ENCODE measurements at regions not wholly inside any gene's neighbourhood (a gene's known extent, or its start where the extent isn't known, plus 50 kb on each side); places are given as distances from the start of the nearest gene placed in this dataset.
"Not testable (repeated sequence)": the region's sequence is repeated elsewhere in the genome, so short reads cannot be mapped to it uniquely, and the experiment has no call there.

DNA sequence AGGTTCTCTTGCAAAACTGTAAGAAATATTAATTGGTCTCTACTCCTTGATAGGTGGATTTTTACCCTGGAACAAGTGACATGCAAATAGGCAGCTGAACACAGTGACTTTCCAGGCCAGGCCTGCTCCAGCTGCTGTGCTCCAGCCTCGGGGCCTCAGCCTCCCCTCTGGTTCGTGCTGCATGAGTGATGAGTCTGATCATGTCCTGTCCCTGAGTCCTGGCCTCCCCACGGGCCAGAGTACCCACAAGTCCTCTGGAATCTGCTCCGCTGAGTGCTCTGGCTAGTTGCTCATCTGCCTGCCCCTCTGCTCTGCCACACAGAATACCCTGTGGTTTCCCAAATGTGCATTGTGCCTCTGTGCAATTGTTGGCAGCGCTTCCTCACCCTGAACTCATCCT lies 80.1 kb upstream of the PDZD8 start (continued):
- TF ChIP-seq ZC3H10 (CRISPR knock-in tag; IDR thresholded peaks at IDR 0.05) (no peak), RARB (CRISPR knock-in tag; IDR thresholded peaks at IDR 0.05) (no peak), ISL1 (CRISPR knock-in tag; IDR thresholded peaks at IDR 0.05) (no peak), PPARA (CRISPR knock-in tag; IDR thresholded peaks at IDR 0.05; ENCODE audit: borderline replicate concordance) (no peak), CSDC2 (CRISPR knock-in tag; IDR thresholded peaks at IDR 0.05) (no peak), TCF4 (CRISPR knock-in tag; IDR thresholded peaks at IDR 0.05; ENCODE audit: borderline replicate concordance) (no peak)
- TF ChIP-seq, protein P1, sequence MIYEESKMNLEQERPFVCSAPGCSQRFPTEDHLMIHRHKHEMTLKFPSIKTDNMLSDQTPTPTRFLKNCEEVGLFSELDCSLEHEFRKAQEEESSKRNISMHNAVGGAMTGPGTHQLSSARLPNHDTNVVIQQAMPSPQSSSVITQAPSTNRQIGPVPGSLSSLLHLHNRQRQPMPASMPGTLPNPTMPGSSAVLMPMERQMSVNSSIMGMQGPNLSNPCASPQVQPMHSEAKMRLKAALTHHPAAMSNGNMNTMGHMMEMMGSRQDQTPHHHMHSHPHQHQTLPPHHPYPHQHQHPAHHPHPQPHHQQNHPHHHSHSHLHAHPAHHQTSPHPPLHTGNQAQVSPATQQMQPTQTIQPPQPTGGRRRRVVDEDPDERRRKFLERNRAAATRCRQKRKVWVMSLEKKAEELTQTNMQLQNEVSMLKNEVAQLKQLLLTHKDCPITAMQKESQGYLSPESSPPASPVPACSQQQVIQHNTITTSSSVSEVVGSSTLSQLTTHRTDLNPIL (CRISPR knock-in tag; IDR thresholded peaks at IDR 0.05; ENCODE audit: low read depth) = no peak

DNA sequence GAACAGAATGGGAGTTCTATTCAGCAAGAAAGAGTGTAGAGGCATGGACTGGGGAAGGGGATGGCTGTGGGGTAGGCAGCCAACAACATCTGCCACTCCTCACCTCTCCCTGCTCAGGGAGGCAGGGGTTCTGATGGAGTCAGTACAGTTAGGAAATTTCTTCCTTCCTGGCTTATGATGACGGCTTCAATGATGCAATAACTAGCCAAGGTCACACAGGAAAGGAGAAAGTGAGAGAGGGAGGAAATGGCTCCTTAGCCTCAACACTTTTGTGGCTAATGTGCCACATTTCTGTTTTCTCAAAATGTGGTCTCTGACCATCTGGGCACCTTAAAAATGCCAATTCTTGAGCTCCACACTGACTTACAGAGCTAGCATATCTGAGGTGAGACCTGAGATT lies 79.3 kb upstream of the PDZD8 start:
- TF ChIP-seq ZC3H10 (CRISPR knock-in tag; IDR thresholded peaks at IDR 0.05) (no peak), BACH2 (CRISPR knock-in tag; IDR thresholded peaks at IDR 0.05; ENCODE audit: borderline replicate concordance) (no peak), ZFP3 (CRISPR knock-in tag; IDR thresholded peaks at IDR 0.05) (no peak), TCF4 (CRISPR knock-in tag; IDR thresholded peaks at IDR 0.05; ENCODE audit: borderline replicate concordance) (no peak), CSDC2 (CRISPR knock-in tag; IDR thresholded peaks at IDR 0.05) (no peak)
- TF ChIP-seq, protein P2, sequence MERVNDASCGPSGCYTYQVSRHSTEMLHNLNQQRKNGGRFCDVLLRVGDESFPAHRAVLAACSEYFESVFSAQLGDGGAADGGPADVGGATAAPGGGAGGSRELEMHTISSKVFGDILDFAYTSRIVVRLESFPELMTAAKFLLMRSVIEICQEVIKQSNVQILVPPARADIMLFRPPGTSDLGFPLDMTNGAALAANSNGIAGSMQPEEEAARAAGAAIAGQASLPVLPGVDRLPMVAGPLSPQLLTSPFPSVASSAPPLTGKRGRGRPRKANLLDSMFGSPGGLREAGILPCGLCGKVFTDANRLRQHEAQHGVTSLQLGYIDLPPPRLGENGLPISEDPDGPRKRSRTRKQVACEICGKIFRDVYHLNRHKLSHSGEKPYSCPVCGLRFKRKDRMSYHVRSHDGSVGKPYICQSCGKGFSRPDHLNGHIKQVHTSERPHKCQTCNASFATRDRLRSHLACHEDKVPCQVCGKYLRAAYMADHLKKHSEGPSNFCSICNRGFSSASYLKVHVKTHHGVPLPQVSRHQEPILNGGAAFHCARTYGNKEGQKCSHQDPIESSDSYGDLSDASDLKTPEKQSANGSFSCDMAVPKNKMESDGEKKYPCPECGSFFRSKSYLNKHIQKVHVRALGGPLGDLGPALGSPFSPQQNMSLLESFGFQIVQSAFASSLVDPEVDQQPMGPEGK (CRISPR knock-in tag; IDR thresholded peaks at IDR 0.05; ENCODE audit: borderline replicate concordance) = no peak
- TF ChIP-seq, protein P3, sequence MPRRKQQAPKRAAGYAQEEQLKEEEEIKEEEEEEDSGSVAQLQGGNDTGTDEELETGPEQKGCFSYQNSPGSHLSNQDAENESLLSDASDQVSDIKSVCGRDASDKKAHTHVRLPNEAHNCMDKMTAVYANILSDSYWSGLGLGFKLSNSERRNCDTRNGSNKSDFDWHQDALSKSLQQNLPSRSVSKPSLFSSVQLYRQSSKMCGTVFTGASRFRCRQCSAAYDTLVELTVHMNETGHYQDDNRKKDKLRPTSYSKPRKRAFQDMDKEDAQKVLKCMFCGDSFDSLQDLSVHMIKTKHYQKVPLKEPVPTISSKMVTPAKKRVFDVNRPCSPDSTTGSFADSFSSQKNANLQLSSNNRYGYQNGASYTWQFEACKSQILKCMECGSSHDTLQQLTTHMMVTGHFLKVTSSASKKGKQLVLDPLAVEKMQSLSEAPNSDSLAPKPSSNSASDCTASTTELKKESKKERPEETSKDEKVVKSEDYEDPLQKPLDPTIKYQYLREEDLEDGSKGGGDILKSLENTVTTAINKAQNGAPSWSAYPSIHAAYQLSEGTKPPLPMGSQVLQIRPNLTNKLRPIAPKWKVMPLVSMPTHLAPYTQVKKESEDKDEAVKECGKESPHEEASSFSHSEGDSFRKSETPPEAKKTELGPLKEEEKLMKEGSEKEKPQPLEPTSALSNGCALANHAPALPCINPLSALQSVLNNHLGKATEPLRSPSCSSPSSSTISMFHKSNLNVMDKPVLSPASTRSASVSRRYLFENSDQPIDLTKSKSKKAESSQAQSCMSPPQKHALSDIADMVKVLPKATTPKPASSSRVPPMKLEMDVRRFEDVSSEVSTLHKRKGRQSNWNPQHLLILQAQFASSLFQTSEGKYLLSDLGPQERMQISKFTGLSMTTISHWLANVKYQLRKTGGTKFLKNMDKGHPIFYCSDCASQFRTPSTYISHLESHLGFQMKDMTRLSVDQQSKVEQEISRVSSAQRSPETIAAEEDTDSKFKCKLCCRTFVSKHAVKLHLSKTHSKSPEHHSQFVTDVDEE (CRISPR knock-in tag; IDR thresholded peaks at IDR 0.05) = no peak
- TF ChIP-seq, protein P1 (CRISPR knock-in tag; IDR thresholded peaks at IDR 0.05; ENCODE audit: low read depth) = no peak
- no peak for ATAC-seq

DNA sequence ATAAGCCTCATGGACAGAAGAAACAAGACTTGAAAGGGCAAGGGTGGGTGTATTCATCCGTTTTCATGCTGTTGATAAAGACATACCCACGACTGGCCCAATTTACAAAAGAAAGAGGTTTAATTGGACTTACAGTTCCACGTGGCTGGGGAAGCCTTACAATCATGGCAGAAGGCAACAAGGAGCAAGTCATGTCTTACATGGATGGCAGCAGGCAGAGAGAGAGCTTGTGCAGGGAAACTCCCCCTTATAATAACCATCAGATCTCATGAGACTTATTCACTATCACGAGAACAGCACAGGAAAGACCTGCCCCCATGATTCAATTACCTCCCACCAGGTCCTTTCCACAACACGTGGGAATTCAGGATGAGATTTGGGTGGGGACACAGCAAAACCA lies 78.2 kb upstream of the PDZD8 start:
- ATAC-seq = not testable (repeated sequence)

DNA sequence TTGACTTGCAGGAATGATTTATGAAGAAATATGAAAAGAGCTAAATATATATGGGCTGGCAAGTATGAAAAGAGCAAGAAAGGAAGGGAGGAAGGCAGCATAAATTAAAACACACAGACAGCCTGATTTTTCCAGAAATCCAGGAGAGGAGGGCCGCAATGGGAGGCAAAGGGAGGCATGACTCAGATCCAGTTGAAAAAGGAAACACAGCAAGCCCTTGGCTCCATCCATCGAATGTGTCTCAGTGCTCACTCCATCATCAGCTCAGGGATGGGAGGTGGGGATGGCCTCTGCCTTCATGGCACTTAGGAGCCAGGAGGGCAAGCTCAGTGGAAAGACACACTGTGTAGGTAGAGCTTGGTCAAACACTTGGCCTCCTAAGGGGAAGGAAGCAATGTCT lies 75.7 kb upstream of the PDZD8 start:
- ATAC-seq = no peak
- TF ChIP-seq BACH2 (CRISPR knock-in tag; IDR thresholded peaks at IDR 0.05; ENCODE audit: borderline replicate concordance) = no peak
- TF ChIP-seq, protein P2 (CRISPR knock-in tag; IDR thresholded peaks at IDR 0.05; ENCODE audit: borderline replicate concordance) = no peak
- TF ChIP-seq TCF4 (CRISPR knock-in tag; IDR thresholded peaks at IDR 0.05; ENCODE audit: borderline replicate concordance) = no peak
- TF ChIP-seq ZNF565 (CRISPR knock-in tag; conservative IDR thresholded peaks at IDR 0.05; ENCODE audit: low read depth) = no peak
- TF ChIP-seq ZNF70 (CRISPR knock-in tag; IDR thresholded peaks at IDR 0.05) = no peak
- no peak for TF ChIP-seq ISL1 (CRISPR knock-in tag; IDR thresholded peaks at IDR 0.05)
- no peak for TF ChIP-seq ZNF8 (CRISPR knock-in tag; IDR thresholded peaks at IDR 0.05)
- TF ChIP-seq, protein P4, sequence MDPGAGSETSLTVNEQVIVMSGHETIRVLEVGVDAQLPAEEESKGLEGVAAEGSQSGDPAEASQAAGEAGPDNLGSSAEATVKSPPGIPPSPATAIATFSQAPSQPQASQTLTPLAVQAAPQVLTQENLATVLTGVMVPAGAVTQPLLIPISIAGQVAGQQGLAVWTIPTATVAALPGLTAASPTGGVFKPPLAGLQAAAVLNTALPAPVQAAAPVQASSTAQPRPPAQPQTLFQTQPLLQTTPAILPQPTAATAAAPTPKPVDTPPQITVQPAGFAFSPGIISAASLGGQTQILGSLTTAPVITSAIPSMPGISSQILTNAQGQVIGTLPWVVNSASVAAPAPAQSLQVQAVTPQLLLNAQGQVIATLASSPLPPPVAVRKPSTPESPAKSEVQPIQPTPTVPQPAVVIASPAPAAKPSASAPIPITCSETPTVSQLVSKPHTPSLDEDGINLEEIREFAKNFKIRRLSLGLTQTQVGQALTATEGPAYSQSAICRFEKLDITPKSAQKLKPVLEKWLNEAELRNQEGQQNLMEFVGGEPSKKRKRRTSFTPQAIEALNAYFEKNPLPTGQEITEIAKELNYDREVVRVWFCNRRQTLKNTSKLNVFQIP (CRISPR knock-in tag; IDR thresholded peaks at IDR 0.05; ENCODE audit: borderline replicate concordance, low read depth) = no peak
